NT2/D1 (cell line): ENCODE measurements at regions not wholly inside any gene's neighbourhood (a gene's known extent, or its start where the extent isn't known, plus 50 kb on each side); places are given as distances from the start of the nearest gene placed in this dataset.

Experiments used
- DNase-seq: peaks from one replicate; pipeline ENCODE4 v3.0.0-alpha.2; 2011; ENCODE audit warnings: low read depth, low spot score
- H3K27me3 ChIP-seq: 2 replicates; pipeline ENCODE4 v1.6.0; 2011; ENCODE audit warnings: mild to moderate bottlenecking; ENCODE audit not compliant: insufficient read length, insufficient read depth
- H3K36me3 ChIP-seq: 2 replicates; pipeline ENCODE4 v1.6.1; 2011; ENCODE audit warnings: mild to moderate bottlenecking, low read length, mixed read lengths; ENCODE audit not compliant: insufficient read depth, insufficient read length
- H3K4me1 ChIP-seq: 2 replicates; pipeline ENCODE4 v1.5.1; 2011; ENCODE audit not compliant: insufficient read depth, insufficient read length
- H3K4me3 ChIP-seq: 2 replicates; pipeline ENCODE4 v1.5.1; 2011; ENCODE audit warnings: low read depth; ENCODE audit not compliant: insufficient read length
- H3K9ac ChIP-seq: 2 replicates; pipeline ENCODE4 v1.6.0; 2011; ENCODE audit warnings: low read depth; ENCODE audit not compliant: insufficient read length
- H3K9me3 ChIP-seq: 2 replicates; pipeline ENCODE4 v1.5.1; 2011; ENCODE audit warnings: mild to moderate bottlenecking, low read length; ENCODE audit not compliant: insufficient read depth
- SUZ12 ChIP-seq: IDR thresholded peaks from 2 replicates; pipeline ENCODE4 v1.6.1; 2011; ENCODE audit not compliant: insufficient read length, insufficient read depth; ENCODE audit errors: extremely low read depth
- YY1 ChIP-seq: IDR thresholded peaks from 2 replicates; pipeline ENCODE4 v1.6.1; 2011; ENCODE audit not compliant: insufficient read length, insufficient read depth
- ZNF274 ChIP-seq: IDR thresholded peaks from 2 replicates; pipeline ENCODE4 v1.6.1; 2011; ENCODE audit warnings: mild to moderate bottlenecking, low read depth, low read length

DNA sequence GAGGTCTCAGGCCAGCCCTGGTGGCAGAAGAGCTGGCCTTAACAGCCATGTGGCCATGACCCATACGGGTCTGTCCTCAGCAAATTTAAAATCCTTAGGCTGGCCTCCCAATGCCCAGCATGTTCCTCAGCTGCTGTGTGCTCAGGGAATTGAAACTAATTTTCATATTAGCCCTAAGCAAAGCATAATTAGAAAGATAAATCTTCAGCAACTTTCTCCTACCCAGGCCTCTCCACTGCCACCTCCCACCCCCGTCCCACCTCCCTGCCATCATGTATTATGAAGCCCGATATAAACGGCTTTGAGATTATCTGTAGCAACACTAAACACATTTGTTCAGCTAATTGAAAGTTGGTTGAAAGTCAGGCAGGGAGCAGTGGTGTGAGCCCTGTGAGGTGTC, 178.8 kb upstream of the NTM start:
- Histone ChIP-seq H3K9me3 (no peaks in the 10 kb centered on the region), H3K27me3 (no peaks in the 10 kb centered on the region), H3K4me1 (no peaks in the 10 kb centered on the region), H3K36me3 (no peaks in the 10 kb centered on the region), H3K9ac (no peak overlapping the region), H3K4me3 (no peak overlapping the region)
- TF ChIP-seq ZNF274 (no peak), YY1 (no peak), SUZ12 (no peak)
- no peak for DNase-seq

DNA sequence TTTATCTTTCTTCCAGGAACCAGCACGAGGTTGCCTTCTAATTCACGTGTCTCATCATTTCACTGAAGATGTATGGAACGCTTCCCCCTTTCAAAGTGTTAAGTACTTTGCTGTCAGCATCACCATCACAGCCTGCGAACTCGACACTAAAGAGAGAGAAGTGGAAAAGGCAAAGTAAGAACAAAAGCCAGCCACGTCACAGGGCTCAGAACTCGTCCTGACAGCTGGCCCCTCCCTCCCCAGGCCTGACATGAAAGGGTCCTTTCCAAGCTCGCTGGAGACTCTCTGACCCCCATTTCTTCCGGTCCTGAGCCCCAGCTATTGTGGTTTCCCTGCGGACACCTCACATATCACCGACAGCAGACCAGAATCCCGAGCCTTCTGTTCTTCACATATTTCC, 177.8 kb upstream of the NTM start:
- Histone ChIP-seq H3K9ac (no peak overlapping the region), H3K27me3 (no peaks in the 10 kb centered on the region), H3K36me3 (no peaks in the 10 kb centered on the region), H3K4me3 (no peak overlapping the region), H3K4me1 (no peaks in the 10 kb centered on the region), H3K9me3 (no peaks in the 10 kb centered on the region)
- no peak for TF ChIP-seq SUZ12
- TF ChIP-seq YY1 = no peak
- no peak for TF ChIP-seq ZNF274
- DNase-seq = no peak

DNA sequence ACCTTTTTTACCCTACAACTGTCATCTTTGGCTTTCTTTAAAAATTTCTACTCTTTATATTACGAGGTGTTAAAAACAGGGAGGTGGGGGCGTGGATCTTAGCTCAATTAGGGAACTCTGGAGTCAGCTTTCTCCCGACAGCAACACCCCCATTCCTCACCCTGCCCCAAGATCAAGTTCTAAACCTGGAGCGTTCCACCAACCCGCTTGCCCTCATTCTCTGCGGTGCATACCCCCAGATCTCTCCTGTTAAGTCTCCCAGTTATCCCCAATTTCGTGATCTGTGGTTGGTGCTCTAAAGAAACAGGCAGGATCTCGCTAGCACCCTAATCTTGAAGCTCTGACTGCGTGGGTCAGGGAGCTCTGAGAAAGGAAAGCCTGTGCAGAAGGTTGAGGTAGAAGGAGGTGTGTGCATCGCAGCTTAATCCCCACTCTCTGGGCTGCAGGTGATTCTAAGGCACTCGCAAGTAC, 177.3 kb upstream of the NTM start:
- H3K9ac ChIP-seq = no peak overlapping the region
- no peaks in the 10 kb centered on the region for H3K36me3 ChIP-seq
- H3K27me3 ChIP-seq = no peaks in the 10 kb centered on the region
- no peaks in the 10 kb centered on the region for H3K4me1 ChIP-seq
- TF ChIP-seq SUZ12 = no peak
- no peak for TF ChIP-seq ZNF274
- TF ChIP-seq YY1 = no peak
- DNase-seq = no peak
- H3K9me3 ChIP-seq = no peaks in the 10 kb centered on the region
- no peak overlapping the region for H3K4me3 ChIP-seq

DNA sequence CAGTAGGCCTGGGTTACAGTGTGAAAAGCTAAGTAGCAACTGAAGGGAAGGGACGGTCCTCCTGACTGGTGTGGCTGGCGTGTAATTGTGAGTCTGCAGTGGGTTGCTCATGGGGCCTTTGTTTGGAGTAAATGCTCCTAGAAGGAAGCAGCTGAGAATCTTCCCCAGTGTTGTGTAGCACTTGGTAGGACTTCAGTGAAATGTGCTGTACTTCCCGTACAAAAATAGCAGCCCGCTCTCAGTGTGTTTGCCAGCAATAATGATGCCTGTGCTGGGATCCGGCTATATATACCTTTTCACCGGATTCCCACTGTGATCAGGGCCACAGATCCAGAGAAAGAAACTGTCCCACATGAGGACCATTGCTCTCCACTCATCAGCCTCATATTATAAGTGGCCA, 175.7 kb upstream of the NTM start:
- Histone ChIP-seq H3K4me1 (peaks cover 4% of the 10 kb centered on the region), H3K27me3 (no peaks in the 10 kb centered on the region), H3K9me3 (no peaks in the 10 kb centered on the region), H3K9ac (no peak overlapping the region), H3K36me3 (no peaks in the 10 kb centered on the region), H3K4me3 (no peak overlapping the region)
- no peak for DNase-seq
- TF ChIP-seq YY1 = no peak

DNA sequence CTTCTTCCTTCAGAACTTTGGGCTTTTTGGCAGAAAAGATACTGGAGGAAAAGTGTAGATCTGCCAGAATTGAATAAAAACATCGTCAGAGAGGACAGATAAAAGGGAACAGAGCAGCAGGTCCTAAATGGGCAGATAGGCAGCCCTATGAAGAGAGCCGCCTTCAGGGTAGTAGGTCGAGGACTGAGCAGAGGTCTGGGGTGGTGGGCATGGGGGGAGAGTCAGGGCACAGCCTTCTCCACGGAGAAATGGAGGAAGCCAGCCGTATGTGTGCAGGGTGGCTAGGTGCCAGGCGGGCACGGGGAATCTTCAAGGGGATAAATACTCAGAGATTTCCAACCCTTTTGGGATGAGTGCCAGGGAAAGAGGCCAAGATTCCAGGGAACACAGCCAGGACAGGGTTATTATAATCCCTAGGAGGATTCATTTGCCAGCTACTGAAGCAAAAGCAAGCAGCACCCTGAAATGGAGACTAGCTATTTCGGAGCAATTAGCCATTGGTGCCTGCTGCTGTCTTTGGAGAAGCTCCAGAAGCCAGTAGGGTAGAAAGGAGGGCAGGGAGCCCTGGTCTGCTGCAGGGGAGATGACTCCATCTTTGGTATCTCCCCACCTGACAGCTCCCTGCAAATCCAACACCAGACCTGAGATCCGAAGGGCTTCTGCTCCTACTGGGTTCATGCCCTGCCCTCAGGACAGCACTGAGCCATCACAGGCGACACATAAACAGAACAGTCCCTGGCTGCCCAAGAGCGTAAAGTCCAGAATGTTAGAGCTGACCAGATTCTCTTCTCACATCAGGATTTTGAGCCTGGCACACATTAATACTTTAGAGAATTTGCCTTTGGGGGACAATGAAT, 174.5 kb upstream of the NTM start:
- H3K27me3 ChIP-seq = no peaks in the 10 kb centered on the region
- no peaks in the 10 kb centered on the region for H3K9me3 ChIP-seq
- H3K4me3 ChIP-seq = no peak overlapping the region
- no peak for DNase-seq
- no peak overlapping the region for H3K9ac ChIP-seq
- H3K36me3 ChIP-seq = no peaks in the 10 kb centered on the region
- H3K4me1 ChIP-seq = peaks cover 4% of the 10 kb centered on the region
- TF ChIP-seq SUZ12 (no peak), ZNF274 (no peak), YY1 (no peak)

DNA sequence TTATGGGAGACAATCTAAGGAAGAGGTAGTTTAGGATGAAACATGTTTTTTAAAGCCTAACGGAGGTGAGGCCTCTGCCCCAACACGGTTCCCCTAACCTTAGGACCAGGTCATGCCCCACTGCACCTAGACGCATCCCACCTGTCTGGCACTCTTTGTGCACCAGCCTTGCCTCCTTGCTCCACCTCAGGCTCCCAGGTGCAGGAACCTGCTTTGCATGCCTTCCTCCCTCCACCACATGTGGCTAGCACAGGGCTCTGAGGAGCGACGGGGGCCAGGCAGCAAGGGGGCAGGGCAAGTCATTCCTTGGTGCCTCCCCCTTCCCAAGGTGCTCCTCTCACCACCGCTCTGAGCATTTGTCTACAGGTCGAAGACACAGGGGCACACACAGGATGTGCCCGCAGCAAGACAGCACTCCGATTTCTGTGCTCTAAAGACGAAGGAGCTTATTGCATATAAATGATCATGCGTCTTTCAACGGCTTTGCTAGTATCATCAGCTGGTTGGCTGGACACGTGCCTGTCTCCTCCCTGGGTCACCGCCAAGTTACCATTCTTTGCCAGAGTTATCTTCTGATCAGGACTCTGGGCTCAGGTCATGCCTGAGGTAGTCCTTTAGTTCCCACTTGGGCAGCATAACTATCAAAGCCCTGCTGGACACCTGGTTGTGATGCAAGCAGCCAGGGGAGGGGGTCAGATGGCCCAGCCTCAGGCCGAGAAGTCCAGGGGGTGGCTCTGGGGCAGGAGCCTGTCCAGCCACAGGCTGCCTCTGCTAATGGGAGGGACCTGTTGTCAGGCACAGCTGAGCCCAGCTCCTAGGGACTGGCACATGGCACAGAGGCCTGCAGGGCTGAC, 172.0 kb upstream of the NTM start:
- Histone ChIP-seq H3K4me1 (peaks cover 4% of the 10 kb centered on the region), H3K4me3 (no peak overlapping the region), H3K36me3 (no peaks in the 10 kb centered on the region), H3K9me3 (no peaks in the 10 kb centered on the region), H3K9ac (no peak overlapping the region), H3K27me3 (no peaks in the 10 kb centered on the region)
- no peak for TF ChIP-seq YY1
- no peak for TF ChIP-seq ZNF274
- TF ChIP-seq SUZ12 = no peak
- no peak for DNase-seq

DNA sequence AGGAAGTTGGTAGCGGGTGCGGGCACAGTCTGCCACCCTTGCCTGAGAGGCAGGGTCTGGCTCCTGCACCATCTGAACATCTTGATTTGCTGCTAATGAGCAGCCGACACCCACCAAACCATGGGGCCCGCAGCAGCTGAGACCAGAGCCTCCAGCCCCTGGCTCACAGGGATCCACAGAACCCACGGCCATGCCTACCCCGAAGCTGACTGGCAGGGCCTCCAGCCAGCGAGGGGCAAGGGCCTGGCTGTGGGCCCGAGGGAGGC, 171.5 kb upstream of the NTM start:
- no peak overlapping the region for H3K4me3 ChIP-seq
- H3K27me3 ChIP-seq = no peaks in the 10 kb centered on the region
- no peaks in the 10 kb centered on the region for H3K36me3 ChIP-seq
- DNase-seq = no peak
- H3K9me3 ChIP-seq = no peaks in the 10 kb centered on the region
- peaks cover 4% of the 10 kb centered on the region for H3K4me1 ChIP-seq
- no peak overlapping the region for H3K9ac ChIP-seq
- TF ChIP-seq ZNF274 = no peak
- no peak for TF ChIP-seq SUZ12
- no peak for TF ChIP-seq YY1
